Fibroblast of lung (primary cell): ENCODE measurements at regions not wholly inside any gene's neighbourhood (a gene's known extent, or its start where the extent isn't known, plus 50 kb on each side); places are given as distances from the start of the nearest gene placed in this dataset.

Experiments used
- DNase-seq, 2 donors: peaks; one replicate each; pipeline versions ENCODE4 v3.0.0 to v3.0.0-alpha.2; 2010; ENCODE audit warnings: low read depth in 2 of 2
- H2AFZ ChIP-seq: 2 replicates; pipeline ENCODE4 v1.5.1; 2012; ENCODE audit warnings: low read length, control low read depth, inconsistent platforms
- H3K27ac ChIP-seq: 2 replicates; pipeline ENCODE4 v1.5.1; 2011; ENCODE audit warnings: low read length, control low read depth; ENCODE audit not compliant: insufficient read depth
- H3K27me3 ChIP-seq: 2 replicates; pipeline ENCODE4 v1.5.1; 2011; ENCODE audit warnings: mild to moderate bottlenecking, low read length; ENCODE audit not compliant: control insufficient read depth, insufficient read depth
- H3K36me3 ChIP-seq: 2 replicates; pipeline ENCODE4 v1.5.1; 2011; ENCODE audit warnings: low read length; ENCODE audit not compliant: control insufficient read depth, insufficient read depth
- H3K4me1 ChIP-seq: 2 replicates; pipeline ENCODE4 v1.5.1; 2011; ENCODE audit warnings: low read length; ENCODE audit not compliant: control insufficient read depth, insufficient read depth; ENCODE audit errors: extremely low read depth
- H3K4me2 ChIP-seq: 2 replicates; pipeline ENCODE4 v1.5.1; 2011; ENCODE audit warnings: low read length, control low read depth; ENCODE audit not compliant: insufficient read depth; ENCODE audit errors: extremely low read depth
- H3K4me3 ChIP-seq, 4 experiments: fragments of 200-600 bp in 1 of 4; sonication (generic) in 1 of 4; replicated peaks in 1 of 4; 2 replicates each; pipeline ENCODE4 v1.5.1; 2011 to 2016; ENCODE audit warnings: low read length in 4 of 4, low read depth in 3 of 4, mild to moderate bottlenecking in 3 of 4, control low read depth in 2 of 4, inconsistent platforms in 1 of 4, mixed read lengths in 1 of 4; ENCODE audit not compliant: insufficient read depth in 1 of 4; ENCODE audit errors: control extremely low read depth in 1 of 4
- H3K79me2 ChIP-seq: 2 replicates; pipeline ENCODE4 v1.5.1; 2012; ENCODE audit warnings: mild to moderate bottlenecking, low read length, inconsistent platforms; ENCODE audit not compliant: control insufficient read depth, insufficient read depth
- H3K9ac ChIP-seq: 2 replicates; pipeline ENCODE4 v1.5.1; 2011; ENCODE audit warnings: mild to moderate bottlenecking, low read length, control low read depth; ENCODE audit not compliant: insufficient read depth
- H3K9me3 ChIP-seq: 2 replicates; pipeline ENCODE4 v1.5.1; 2012; ENCODE audit warnings: low read depth, low read length; ENCODE audit not compliant: control insufficient read depth, insufficient read depth
- H4K20me1 ChIP-seq: 2 replicates; pipeline ENCODE4 v1.5.1; 2011; ENCODE audit warnings: low read length; ENCODE audit not compliant: control insufficient read depth, insufficient read depth; ENCODE audit errors: extremely low read depth
- CTCF ChIP-seq, 2 donors: IDR thresholded peaks in 1 of 2; conservative IDR thresholded peaks in 1 of 2; 1 replicate in 1 of 2; 2 replicates in 1 of 2; pipeline ENCODE4 v1.5.1; 2011 to 2012; ENCODE audit warnings: low read length in 2 of 2, control low read depth in 1 of 2, inconsistent platforms in 1 of 2, low read depth in 1 of 2, mild to moderate bottlenecking in 1 of 2
- EZH2 ChIP-seq: IDR thresholded peaks from 2 replicates; pipeline ENCODE4 v1.5.1; 2012; ENCODE audit warnings: low read length, control low read depth, mild to moderate bottlenecking; ENCODE audit errors: missing control alignments

- Histone ChIP-seq H3K79me2 (no peaks in the 10 kb centered on the region), H4K20me1 (no peaks in the 10 kb centered on the region), H3K9me3 (no peaks in the 10 kb centered on the region), H3K27me3 (peaks cover 3% of the 10 kb centered on the region), H3K27ac (no peak overlapping the region), H3K9ac (no peak overlapping the region), H2AFZ (no peak overlapping the region), H3K4me1 (no peaks in the 10 kb centered on the region), H3K4me2 (no peak overlapping the region), H3K4me3 (no peak overlapping the region), H3K36me3 (no peaks in the 10 kb centered on the region)
- no peak for TF ChIP-seq EZH2
- DNase-seq: peak in 1 of 2 donors; percentile 49
Observed at GRCh38 chr22:27518531-27519340, 282.8 kb downstream of the MN1 start.

DNA sequence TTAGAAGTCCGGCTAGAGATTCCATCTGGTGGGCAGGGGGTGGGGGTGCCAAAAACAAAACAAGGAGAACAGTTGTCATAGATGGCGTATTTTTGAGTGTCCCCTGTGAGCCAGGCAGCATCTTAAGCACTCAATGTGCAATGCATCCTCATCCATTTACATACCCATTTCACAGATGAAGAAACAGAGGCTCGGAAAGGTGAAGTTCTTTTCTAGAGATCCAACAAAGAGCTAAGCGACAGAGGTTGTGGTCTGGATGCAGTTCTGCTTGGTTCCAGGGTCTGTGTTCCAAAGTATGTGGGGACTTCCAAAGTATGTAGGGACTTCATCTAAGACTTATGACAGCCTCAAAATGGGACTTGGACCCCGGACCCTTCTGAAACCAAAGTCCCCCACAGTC, 277.8 kb downstream of the MN1 start:
- Histone ChIP-seq H4K20me1 (no peaks in the 10 kb centered on the region), H3K9ac (no peak overlapping the region), H3K4me2 (no peak overlapping the region), H2AFZ (no peak overlapping the region), H3K27ac (no peak overlapping the region), H3K36me3 (no peaks in the 10 kb centered on the region), H3K79me2 (no peaks in the 10 kb centered on the region), H3K9me3 (no peaks in the 10 kb centered on the region), H3K4me3 (no peak overlapping the region), H3K27me3 (peaks cover 3% of the 10 kb centered on the region), H3K4me1 (no peaks in the 10 kb centered on the region)
- no peak for TF ChIP-seq EZH2
- no peak for TF ChIP-seq CTCF (conservative IDR thresholded peaks at IDR 0.05 in 1 of 2, IDR thresholded peaks at IDR 0.05 in 1 of 2; ENCODE audit: low read depth in 1 of 2, low read length in 2 of 2)
- DNase-seq: no peak

- no peak for TF ChIP-seq CTCF (conservative IDR thresholded peaks at IDR 0.05 in 1 of 2, IDR thresholded peaks at IDR 0.05 in 1 of 2; ENCODE audit: low read depth in 1 of 2, low read length in 2 of 2)
- TF ChIP-seq EZH2: no peak
- H2AFZ ChIP-seq: no peak overlapping the region
Observed at GRCh38 chr22:27525711-27526110, 275.8 kb downstream of the MN1 start.

More at GRCh38 chr22:27525711-27526110, 275.8 kb downstream of the MN1 start:
- H3K4me2 ChIP-seq: no peak overlapping the region
- no peaks in the 10 kb centered on the region for H3K36me3 ChIP-seq
- H3K27ac ChIP-seq: no peak overlapping the region
- H3K9ac ChIP-seq: no peak overlapping the region
- H3K27me3 ChIP-seq: peaks cover 3% of the 10 kb centered on the region
- no peak for DNase-seq
- H3K4me1 ChIP-seq: no peaks in the 10 kb centered on the region
- H3K79me2 ChIP-seq: no peaks in the 10 kb centered on the region
- H4K20me1 ChIP-seq: no peaks in the 10 kb centered on the region
- no peak overlapping the region for H3K4me3 ChIP-seq
- H3K9me3 ChIP-seq: no peaks in the 10 kb centered on the region
